ENCODE measurements at regions not wholly inside any gene's neighbourhood (a gene's known extent, or its start where the extent isn't known, plus 50 kb on each side); places are given as distances from the start of the nearest gene placed in this dataset.
"Not testable (repeated sequence)": the region's sequence is repeated elsewhere in the genome, so short reads cannot be mapped to it uniquely, and the experiment has no call there.

GRCh38 chr6:144688713-144689112 lies 403.6 kb downstream of the UTRN start:
- H3K9me3 ChIP-seq, result peaks cover 19% of the 10 kb centered on the region

GRCh38 chr6:144689503-144690040 lies 404.4 kb downstream of the UTRN start:
- peaks cover 19% of the 10 kb centered on the region for H3K9me3 ChIP-seq
- no peaks in the 10 kb centered on the region for H3K27me3 ChIP-seq (ENCODE audit: low read depth)
- intact Hi-C loops (cut with DNase I), result no loop called here
- no peaks in the 10 kb centered on the region for H3K36me3 ChIP-seq
- H3K27ac ChIP-seq, result no peak overlapping the region
- no peaks in the 10 kb centered on the region for H3K4me1 ChIP-seq
- no peak for TF ChIP-seq CTCF (IDR thresholded peaks at IDR 0.05)
- ATAC-seq, result peak in 1 of 2 donors; percentile 18
- no peak for DNase-seq
- H3K4me3 ChIP-seq, result no peak overlapping the region

More at GRCh38 chr6:144688713-144689112, 403.6 kb downstream of the UTRN start:
- Histone ChIP-seq H3K4me1 (no peaks in the 10 kb centered on the region), H3K27ac (no peak overlapping the region), H3K4me3 (no peak overlapping the region), H3K27me3 (ENCODE audit: low read depth) (no peaks in the 10 kb centered on the region), H3K36me3 (no peaks in the 10 kb centered on the region)
- intact Hi-C loops (cut with DNase I), result no loop called here
- DNase-seq (no peak), ATAC-seq (no peak)
- TF ChIP-seq CTCF (IDR thresholded peaks at IDR 0.05), result no peak

- no peaks in the 10 kb centered on the region for H3K27me3 ChIP-seq (ENCODE audit: low read depth)
- DNase-seq (no peak), ATAC-seq (no peak)
- H3K4me1 ChIP-seq, result no peaks in the 10 kb centered on the region
- TF ChIP-seq CTCF (IDR thresholded peaks at IDR 0.05), result no peak
- peaks cover 19% of the 10 kb centered on the region for H3K9me3 ChIP-seq
- H3K27ac ChIP-seq, result no peak overlapping the region
- intact Hi-C loops (cut with DNase I), result no loop called here
- H3K36me3 ChIP-seq, result no peaks in the 10 kb centered on the region
- H3K4me3 ChIP-seq, result no peak overlapping the region
Measured at GRCh38 chr6:144690133-144690532, 405.0 kb downstream of the UTRN start.

- Histone ChIP-seq H3K27me3 (ENCODE audit: low read depth) (no peaks in the 10 kb centered on the region), H3K9me3 (peaks cover 19% of the 10 kb centered on the region), H3K27ac (no peak overlapping the region), H3K36me3 (no peaks in the 10 kb centered on the region), H3K4me3 (no peak overlapping the region), H3K4me1 (no peaks in the 10 kb centered on the region)
- no peak for TF ChIP-seq CTCF (IDR thresholded peaks at IDR 0.05)
- DNase-seq (no peak), ATAC-seq (peak in 1 of 2 donors; percentile 15)
- intact Hi-C loops (cut with DNase I), result no loop called here
Measured at GRCh38 chr6:144690666-144691065, 405.5 kb downstream of the UTRN start.

- Histone ChIP-seq H3K9me3 (peaks cover 15% of the 10 kb centered on the region), H3K4me1 (peaks cover 11% of the 10 kb centered on the region)
- intact Hi-C loops (cut with DNase I); DNase-seq; H3K27me3 ChIP-seq (ENCODE audit: low read depth); H3K36me3 ChIP-seq; H3K4me3 ChIP-seq; ATAC-seq; H3K27ac ChIP-seq: not testable (repeated sequence)
Measured at GRCh38 chr6:144692050-144692449, 406.9 kb downstream of the UTRN start.

- no peak overlapping the region for H3K4me3 ChIP-seq
- DNase-seq, result no peak
- H3K36me3 ChIP-seq, result peaks cover 14% of the 10 kb centered on the region
- H3K4me1 ChIP-seq, result peaks cover 14% of the 10 kb centered on the region
- intact Hi-C loops (cut with DNase I), result no loop called here
- peaks cover 5% of the 10 kb centered on the region for H3K9me3 ChIP-seq
- no peak for ATAC-seq
- H3K27me3 ChIP-seq (ENCODE audit: low read depth), result no peaks in the 10 kb centered on the region
- TF ChIP-seq CTCF (IDR thresholded peaks at IDR 0.05), result no peak
- no peak overlapping the region for H3K27ac ChIP-seq
Measured at GRCh38 chr6:144695858-144696533, 410.9 kb downstream of the UTRN start.
